Lung (tissue), 11 donors: ENCODE measurements at regions not wholly inside any gene's neighbourhood (a gene's known extent, or its start where the extent isn't known, plus 50 kb on each side); places are given as distances from the start of the nearest gene placed in this dataset.
"Not testable (repeated sequence)": the region's sequence is repeated elsewhere in the genome, so short reads cannot be mapped to it uniquely, and the experiment has no call there.

ENCODE experiments used
- ATAC-seq: fragments of 200-7000 bp; cut with Tn5 transposase; one replicate; pipeline ENCODE4 v1.9.1; 2020; ENCODE audit warnings: moderate number of reproducible peaks; ENCODE audit not compliant: insufficient read depth, low FRiP score
- DNase-seq, 3 donors: peaks; one replicate each; pipeline ENCODE4 v3.0.0-alpha.2; 2013 to 2017
- H3K27ac ChIP-seq, 2 donors: one replicate each; pipeline ENCODE4 v1.5.1; 2013; ENCODE audit warnings: mild to moderate bottlenecking in 2 of 2, moderate library complexity in 2 of 2, control low read depth in 1 of 2, inconsistent platforms in 1 of 2, low read depth in 1 of 2, low read length in 1 of 2
- H3K27me3 ChIP-seq, 3 donors: one replicate each; pipeline ENCODE4 v1.5.1; 2013; ENCODE audit warnings: low read length in 2 of 3; ENCODE audit not compliant: control insufficient read depth in 3 of 3, insufficient read depth in 3 of 3
- H3K36me3 ChIP-seq, 4 donors: one replicate each; pipeline ENCODE4 v1.5.1; 2013; ENCODE audit warnings: low read length in 4 of 4, mild to moderate bottlenecking in 1 of 4, moderate library complexity in 1 of 4; ENCODE audit not compliant: control insufficient read depth in 4 of 4, insufficient read depth in 4 of 4
- H3K4me1 ChIP-seq, 5 donors: one replicate each; pipeline ENCODE4 v1.5.1; 2013; ENCODE audit warnings: low read length in 5 of 5, mild to moderate bottlenecking in 2 of 5, moderate library complexity in 1 of 5; ENCODE audit not compliant: control insufficient read depth in 5 of 5, insufficient read depth in 5 of 5
- H3K4me3 ChIP-seq: one replicate; pipeline ENCODE4 v1.5.1; 2013; ENCODE audit warnings: mild to moderate bottlenecking, control low read depth, moderate library complexity
- H3K9ac ChIP-seq, 2 donors: one replicate each; pipeline ENCODE4 v1.5.1; 2013; ENCODE audit warnings: low read length in 2 of 2, control low read depth in 1 of 2; ENCODE audit not compliant: insufficient read depth in 1 of 2
- H3K9me3 ChIP-seq, 4 donors: one replicate each; pipeline ENCODE4 v1.5.1; 2013; ENCODE audit warnings: low read length in 3 of 4, mild to moderate bottlenecking in 1 of 4, moderate library complexity in 1 of 4; ENCODE audit not compliant: control insufficient read depth in 4 of 4, insufficient read depth in 3 of 4
- WGBS, 2 donors: extraction: QIAGEN DNeasy Blood & Tissue Kit; methylation state at CpG; one replicate each; pipeline ENCODE4 v1.1.7; 2013; 5-methylcytosine and 5-hydroxymethylcytosine counted together
- TF ChIP-seq, protein P1 (sequence below): IDR thresholded peaks from 2 replicates; pipeline ENCODE4 v1.5.1; 2012; ENCODE audit warnings: mild to moderate bottlenecking; ENCODE audit errors: control extremely low read depth, extremely low read depth
- donor health status: control.
- donor health status: control.
- donor health status: Bipolar disorder and iron deficiency.
- donor health status: healthy.
- donor health status: DM: yes; HTN: yes; CAD: no.

DNA sequence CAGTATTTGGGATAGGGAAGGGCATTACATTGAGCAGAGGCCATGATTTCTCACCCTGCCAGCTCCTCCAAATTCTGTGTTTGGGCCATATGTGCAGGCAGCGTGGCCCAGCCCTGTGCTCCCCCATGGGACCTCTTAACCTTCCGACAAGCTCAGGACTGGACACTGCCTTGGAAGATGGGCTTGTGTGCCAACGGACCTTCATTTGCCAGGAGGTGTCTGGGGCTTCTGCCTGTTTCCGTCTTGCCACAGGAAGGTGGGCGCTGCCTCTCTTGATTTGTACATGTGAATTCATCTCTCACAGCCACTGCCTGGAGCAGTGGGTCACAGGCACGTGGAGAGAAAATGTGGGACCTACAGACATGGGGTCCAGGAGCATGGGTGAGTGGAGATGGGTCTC lies 272.6 kb downstream of the CCSER2 start:
- H3K27ac ChIP-seq: no peak overlapping the region
- ATAC-seq: no peak

DNA sequence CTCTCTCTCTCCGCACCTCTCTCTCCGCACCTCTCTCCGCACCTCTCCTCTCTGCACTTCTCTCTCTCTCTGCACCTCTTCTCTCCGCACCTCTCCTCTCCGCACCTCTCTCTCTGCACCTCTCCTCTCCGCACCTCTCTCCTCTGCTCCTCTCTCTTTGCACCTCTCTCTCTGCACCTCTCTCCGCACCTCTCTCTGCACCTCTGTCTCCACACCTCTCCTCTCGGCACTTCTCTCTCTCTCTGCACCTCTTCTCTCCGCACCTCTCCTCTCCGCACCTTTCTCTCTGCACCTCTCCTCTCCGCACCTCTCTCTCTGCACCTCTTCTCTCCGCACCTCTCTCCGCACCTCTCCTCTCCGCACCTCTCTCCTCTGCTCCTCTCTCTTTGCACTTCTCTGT lies 274.2 kb downstream of the CCSER2 start:
- not testable (repeated sequence) for H3K4me3 ChIP-seq, H3K4me1 ChIP-seq, H3K9me3 ChIP-seq, H3K9ac ChIP-seq, H3K27ac ChIP-seq, ATAC-seq, H3K36me3 ChIP-seq, DNase-seq, H3K27me3 ChIP-seq
- 77 to 84% methylated on average over 14 of the region's 14 CpGs for WGBS, 2 donors

More for the DNA sequence above, 272.6 kb downstream of the CCSER2 start:
- Histone ChIP-seq H3K27me3 (no peaks in the 10 kb centered on the region), H3K4me1 (no peaks in the 10 kb centered on the region), H3K4me3 (no peak overlapping the region), H3K9ac (no peak overlapping the region), H3K9me3 (peaks cover 0 to 9% (median 0%) of the 10 kb centered on the region in 4 donors), H3K36me3 (no peaks in the 10 kb centered on the region)
- TF ChIP-seq, protein P1, sequence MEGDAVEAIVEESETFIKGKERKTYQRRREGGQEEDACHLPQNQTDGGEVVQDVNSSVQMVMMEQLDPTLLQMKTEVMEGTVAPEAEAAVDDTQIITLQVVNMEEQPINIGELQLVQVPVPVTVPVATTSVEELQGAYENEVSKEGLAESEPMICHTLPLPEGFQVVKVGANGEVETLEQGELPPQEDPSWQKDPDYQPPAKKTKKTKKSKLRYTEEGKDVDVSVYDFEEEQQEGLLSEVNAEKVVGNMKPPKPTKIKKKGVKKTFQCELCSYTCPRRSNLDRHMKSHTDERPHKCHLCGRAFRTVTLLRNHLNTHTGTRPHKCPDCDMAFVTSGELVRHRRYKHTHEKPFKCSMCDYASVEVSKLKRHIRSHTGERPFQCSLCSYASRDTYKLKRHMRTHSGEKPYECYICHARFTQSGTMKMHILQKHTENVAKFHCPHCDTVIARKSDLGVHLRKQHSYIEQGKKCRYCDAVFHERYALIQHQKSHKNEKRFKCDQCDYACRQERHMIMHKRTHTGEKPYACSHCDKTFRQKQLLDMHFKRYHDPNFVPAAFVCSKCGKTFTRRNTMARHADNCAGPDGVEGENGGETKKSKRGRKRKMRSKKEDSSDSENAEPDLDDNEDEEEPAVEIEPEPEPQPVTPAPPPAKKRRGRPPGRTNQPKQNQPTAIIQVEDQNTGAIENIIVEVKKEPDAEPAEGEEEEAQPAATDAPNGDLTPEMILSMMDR: no peak
- 74 to 75% methylated on average over 6 of the region's 6 CpGs for WGBS, 2 donors
- no peak for DNase-seq

DNA sequence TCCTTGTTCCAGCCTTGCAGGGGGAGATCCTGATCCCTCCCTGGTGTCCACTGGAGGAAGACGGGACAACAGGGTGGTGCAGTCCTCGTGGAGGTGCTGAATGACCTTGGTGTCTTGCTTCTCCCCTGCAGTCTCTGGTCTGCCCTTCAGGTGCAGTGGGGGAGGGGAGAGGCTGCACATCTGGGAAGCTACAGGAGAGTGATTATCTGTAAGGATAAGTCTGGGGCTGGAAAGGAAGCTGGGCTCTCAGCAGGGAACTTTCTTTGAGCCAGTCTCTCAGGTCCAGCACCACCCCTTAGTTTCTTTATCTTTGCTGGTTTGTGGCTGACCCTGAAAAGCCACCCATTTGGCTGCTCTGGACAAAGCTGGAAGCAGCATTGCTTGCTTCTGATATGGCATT lies 275.6 kb downstream of the CCSER2 start:
- peaks cover 0 to 2% (median 0%) of the 10 kb centered on the region in 4 donors for H3K9me3 ChIP-seq
- no peak overlapping the region for H3K9ac ChIP-seq
- 30 to 38% methylated on average over 2 of the region's 2 CpGs for WGBS, 2 donors
- TF ChIP-seq, protein P1: no peak
- no peak overlapping the region for H3K27ac ChIP-seq
- ATAC-seq (no peak), DNase-seq (no peak)
- no peaks in the 10 kb centered on the region for H3K4me1 ChIP-seq
- no peaks in the 10 kb centered on the region for H3K27me3 ChIP-seq
- no peak overlapping the region for H3K4me3 ChIP-seq
- H3K36me3 ChIP-seq: no peaks in the 10 kb centered on the region

DNA sequence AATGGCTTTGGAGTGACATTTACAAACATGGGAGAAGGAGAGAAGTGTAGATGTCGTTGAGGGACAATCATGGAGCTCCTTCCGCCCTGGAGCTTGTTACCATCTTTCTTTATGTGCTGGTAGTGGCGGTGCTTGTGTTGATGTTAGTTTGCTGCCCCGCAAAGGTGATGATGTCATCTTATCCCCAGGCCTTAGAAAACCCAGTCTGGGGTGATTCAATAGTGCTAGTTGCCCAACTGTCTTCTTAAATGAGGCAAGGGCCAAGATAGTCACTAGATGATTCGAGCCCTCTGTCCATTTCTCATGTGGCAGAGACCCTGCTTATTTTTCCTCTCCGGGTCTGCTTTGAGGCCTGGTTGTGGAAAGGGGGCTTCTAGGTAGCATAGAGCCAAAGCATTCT lies 277.4 kb downstream of the CCSER2 start:
- peaks cover 0 to 2% (median 0%) of the 10 kb centered on the region in 4 donors for H3K9me3 ChIP-seq
- H3K27ac ChIP-seq: no peak overlapping the region
- H3K27me3 ChIP-seq: peaks cover 0 to 6% (median 0%) of the 10 kb centered on the region in 3 donors
- H3K36me3 ChIP-seq: no peaks in the 10 kb centered on the region
- TF ChIP-seq, protein P1: no peak
- H3K4me1 ChIP-seq: no peaks in the 10 kb centered on the region
- H3K9ac ChIP-seq: no peak overlapping the region
- H3K4me3 ChIP-seq: no peak overlapping the region
- ATAC-seq (no peak), DNase-seq (no peak)
- WGBS, 2 donors: 83 to 90% methylated on average over 6 of the region's 6 CpGs
